SKM-1 treated with dmso at 0.1 percent for 144 hours (cell line): ENCODE measurements at regions not wholly inside any gene's neighbourhood (a gene's known extent, or its start where the extent isn't known, plus 50 kb on each side); places are given as distances from the start of the nearest gene placed in this dataset.

Source experiments
- DNase-seq: peaks from one replicate; lab custom pipeline; 2025; ENCODE audit not compliant: unreplicated experiment; lab: John Stamatoyannopoulos, UW

- no peak for DNase-seq
These were observed 82.3 kb downstream of the CEBPB start for GRCh38 chr20:50272724-50273446.

GRCh38 chr20:50273601-50274491 is 83.2 kb downstream of the CEBPB start:
- DNase-seq: no peak

- peak; percentile 99 for DNase-seq
These were observed 84.2 kb downstream of the CEBPB start for GRCh38 chr20:50274570-50275430.

GRCh38 chr20:50276119-50277063 is 85.8 kb downstream of the CEBPB start:
- peak; percentile 90 for DNase-seq

- DNase-seq: no peak
These were observed 86.4 kb downstream of the CEBPB start for GRCh38 chr20:50277064-50277415.

- no peak for DNase-seq
These were observed 87.1 kb downstream of the CEBPB start for GRCh38 chr20:50277460-50278376.

GRCh38 chr20:50278377-50278683 is 87.7 kb downstream of the CEBPB start:
- no peak for DNase-seq

- no peak for DNase-seq
These were observed 88.3 kb downstream of the CEBPB start for GRCh38 chr20:50278684-50279531.

- no peak for DNase-seq
These were observed 89.6 kb downstream of the CEBPB start for GRCh38 chr20:50279988-50280850.

- DNase-seq: no peak
These were observed 90.4 kb downstream of the CEBPB start for GRCh38 chr20:50280851-50281655.

GRCh38 chr20:50281831-50282591 is 91.4 kb downstream of the CEBPB start:
- no peak for DNase-seq

- DNase-seq: no peak
These were observed 92.1 kb downstream of the CEBPB start for GRCh38 chr20:50282592-50283241.

GRCh38 chr20:50283370-50283769 is 92.7 kb downstream of the CEBPB start:
- no peak for DNase-seq

- peak; percentile 41 for DNase-seq
These were observed 93.5 kb downstream of the CEBPB start for GRCh38 chr20:50283922-50284810.
